ENCODE measurements at regions not wholly inside any gene's neighbourhood (a gene's known extent, or its start where the extent isn't known, plus 50 kb on each side); places are given as distances from the start of the nearest gene placed in this dataset.

GRCh38 chr21:20418353-20418752, 579.9 kb upstream of the NCAM2 start:
- TF ChIP-seq EZH2 (IDR thresholded peaks at IDR 0.05; ENCODE audit: insufficient read depth, poor library complexity, severe bottlenecking) (no peak), EZH2phosphoT487 (IDR thresholded peaks at IDR 0.05; ENCODE audit: insufficient read depth, low read depth) (no peak)
- WGBS, 2 experiments (ENCODE audit: low coverage in 1 of 2, low lambda C conversion rate in 2 of 2, missing lambda C conversion rate in 2 of 2): 21 to 24% methylated on average over 6 of the region's 6 CpGs
- no peak overlapping the region for H2AFZ ChIP-seq
- H3K9me2 ChIP-seq (ENCODE audit: insufficient read depth): no peaks in the 10 kb centered on the region
- in situ Hi-C loops (cut with MboI): no loop called here
- no peak for DNase-seq
- H3K4me3 ChIP-seq: no peak overlapping the region
- no peak overlapping the region for H3K9ac ChIP-seq
- H3F3A ChIP-seq (ENCODE audit: insufficient read depth): no peaks in the 10 kb centered on the region
- no peaks in the 10 kb centered on the region for H3K79me2 ChIP-seq (ENCODE audit: insufficient read depth)
- no peaks in the 10 kb centered on the region for H3K4me1 ChIP-seq (ENCODE audit: insufficient read depth)
- H3K36me3 ChIP-seq (ENCODE audit: low read depth): no peaks in the 10 kb centered on the region
- no peaks in the 10 kb centered on the region for H4K20me1 ChIP-seq (ENCODE audit: insufficient read depth)
- no peaks in the 10 kb centered on the region for H3K9me3 ChIP-seq (ENCODE audit: low read depth)
- no peak overlapping the region for H3K4me2 ChIP-seq (ENCODE audit: unreplicated experiment)
- H3K27ac ChIP-seq: no peak overlapping the region
- no peaks in the 10 kb centered on the region for H3K27me3 ChIP-seq (replicated peaks; ENCODE audit: insufficient read depth)

GRCh38 chr21:20419772-20420171, 578.4 kb upstream of the NCAM2 start:
- H3K79me2 ChIP-seq (ENCODE audit: insufficient read depth): no peaks in the 10 kb centered on the region
- H3K4me1 ChIP-seq (ENCODE audit: insufficient read depth): no peaks in the 10 kb centered on the region
- DNase-seq: no peak
- no peaks in the 10 kb centered on the region for H3F3A ChIP-seq (ENCODE audit: insufficient read depth)
- no peak overlapping the region for H3K27ac ChIP-seq
- no peak overlapping the region for H3K9ac ChIP-seq
- TF ChIP-seq EZH2phosphoT487 (IDR thresholded peaks at IDR 0.05; ENCODE audit: insufficient read depth, low read depth) (no peak), EZH2 (IDR thresholded peaks at IDR 0.05; ENCODE audit: insufficient read depth, poor library complexity, severe bottlenecking) (no peak)
- no peaks in the 10 kb centered on the region for H3K9me3 ChIP-seq (ENCODE audit: low read depth)
- H3K4me3 ChIP-seq: no peak overlapping the region
- no peak overlapping the region for H2AFZ ChIP-seq
- no peaks in the 10 kb centered on the region for H3K9me2 ChIP-seq (ENCODE audit: insufficient read depth)
- no peaks in the 10 kb centered on the region for H3K27me3 ChIP-seq (replicated peaks; ENCODE audit: insufficient read depth)
- WGBS, 2 experiments (ENCODE audit: low coverage in 1 of 2, low lambda C conversion rate in 2 of 2, missing lambda C conversion rate in 2 of 2): 2% methylated on average over 2 of the region's 2 CpGs
- H3K4me2 ChIP-seq (ENCODE audit: unreplicated experiment): no peak overlapping the region
- in situ Hi-C loops (cut with MboI): no loop called here
- H4K20me1 ChIP-seq (ENCODE audit: insufficient read depth): no peaks in the 10 kb centered on the region
- H3K36me3 ChIP-seq (ENCODE audit: low read depth): no peaks in the 10 kb centered on the region

GRCh38 chr21:20424943-20425342, 573.3 kb upstream of the NCAM2 start:
- no peaks in the 10 kb centered on the region for H3K4me1 ChIP-seq (ENCODE audit: insufficient read depth)
- H3K9ac ChIP-seq: no peak overlapping the region
- no peaks in the 10 kb centered on the region for H3K9me3 ChIP-seq (ENCODE audit: low read depth)
- H2AFZ ChIP-seq: no peak overlapping the region
- H3K4me3 ChIP-seq: no peak overlapping the region
- no peaks in the 10 kb centered on the region for H3K36me3 ChIP-seq (ENCODE audit: low read depth)
- no peaks in the 10 kb centered on the region for H4K20me1 ChIP-seq (ENCODE audit: insufficient read depth)
- H3K27ac ChIP-seq: no peak overlapping the region
- 29% methylated on average over 7 of the region's 7 CpGs for WGBS, 2 experiments (ENCODE audit: low coverage in 1 of 2, low lambda C conversion rate in 2 of 2, missing lambda C conversion rate in 2 of 2)
- no peak for DNase-seq
- no peaks in the 10 kb centered on the region for H3K9me2 ChIP-seq (ENCODE audit: insufficient read depth)
- no peaks in the 10 kb centered on the region for H3K27me3 ChIP-seq (replicated peaks; ENCODE audit: insufficient read depth)
- in situ Hi-C loops (cut with MboI): no loop called here
- TF ChIP-seq EZH2 (IDR thresholded peaks at IDR 0.05; ENCODE audit: insufficient read depth, poor library complexity, severe bottlenecking): no peak
- no peak for TF ChIP-seq EZH2phosphoT487 (IDR thresholded peaks at IDR 0.05; ENCODE audit: insufficient read depth, low read depth)
- H3K79me2 ChIP-seq (ENCODE audit: insufficient read depth): no peaks in the 10 kb centered on the region
- H3K4me2 ChIP-seq (ENCODE audit: unreplicated experiment): no peak overlapping the region
- H3F3A ChIP-seq (ENCODE audit: insufficient read depth): no peaks in the 10 kb centered on the region

GRCh38 chr21:20425856-20426255, 572.4 kb upstream of the NCAM2 start:
- WGBS, 2 experiments (ENCODE audit: low coverage in 1 of 2, low lambda C conversion rate in 2 of 2, missing lambda C conversion rate in 2 of 2): 39 to 41% methylated on average over 12 of the region's 12 CpGs
- H3K36me3 ChIP-seq (ENCODE audit: low read depth): no peaks in the 10 kb centered on the region
- no peak overlapping the region for H2AFZ ChIP-seq
- H3K27me3 ChIP-seq (replicated peaks; ENCODE audit: insufficient read depth): no peaks in the 10 kb centered on the region
- no peaks in the 10 kb centered on the region for H3F3A ChIP-seq (ENCODE audit: insufficient read depth)
- no peak overlapping the region for H3K4me3 ChIP-seq
- H3K9me2 ChIP-seq (ENCODE audit: insufficient read depth): no peaks in the 10 kb centered on the region
- no peak overlapping the region for H3K4me2 ChIP-seq (ENCODE audit: unreplicated experiment)
- no peaks in the 10 kb centered on the region for H3K9me3 ChIP-seq (ENCODE audit: low read depth)
- no peaks in the 10 kb centered on the region for H4K20me1 ChIP-seq (ENCODE audit: insufficient read depth)
- no peaks in the 10 kb centered on the region for H3K79me2 ChIP-seq (ENCODE audit: insufficient read depth)
- in situ Hi-C loops (cut with MboI): no loop called here
- H3K9ac ChIP-seq: no peak overlapping the region
- TF ChIP-seq EZH2phosphoT487 (IDR thresholded peaks at IDR 0.05; ENCODE audit: insufficient read depth, low read depth): no peak
- no peak for TF ChIP-seq EZH2 (IDR thresholded peaks at IDR 0.05; ENCODE audit: insufficient read depth, poor library complexity, severe bottlenecking)
- H3K27ac ChIP-seq: no peak overlapping the region
- DNase-seq: no peak
- no peaks in the 10 kb centered on the region for H3K4me1 ChIP-seq (ENCODE audit: insufficient read depth)

GRCh38 chr21:20440338-20440737, 557.9 kb upstream of the NCAM2 start:
- Histone ChIP-seq H3K79me2 (ENCODE audit: insufficient read depth) (no peaks in the 10 kb centered on the region), H4K20me1 (ENCODE audit: insufficient read depth) (no peaks in the 10 kb centered on the region), H3K27ac (no peak overlapping the region), H3K9ac (no peak overlapping the region), H2AFZ (no peak overlapping the region), H3K4me3 (no peak overlapping the region), H3K36me3 (ENCODE audit: low read depth) (no peaks in the 10 kb centered on the region), H3K4me1 (ENCODE audit: insufficient read depth) (no peaks in the 10 kb centered on the region), H3K9me3 (ENCODE audit: low read depth) (no peaks in the 10 kb centered on the region), H3K27me3 (replicated peaks; ENCODE audit: insufficient read depth) (no peaks in the 10 kb centered on the region), H3K9me2 (ENCODE audit: insufficient read depth) (no peaks in the 10 kb centered on the region), H3F3A (ENCODE audit: insufficient read depth) (no peaks in the 10 kb centered on the region), H3K4me2 (ENCODE audit: unreplicated experiment) (no peak overlapping the region)
- TF ChIP-seq EZH2 (IDR thresholded peaks at IDR 0.05; ENCODE audit: insufficient read depth, poor library complexity, severe bottlenecking) (no peak), EZH2phosphoT487 (IDR thresholded peaks at IDR 0.05; ENCODE audit: insufficient read depth, low read depth) (no peak)
- DNase-seq: no peak
- 13 to 15% methylated on average over 5 of the region's 5 CpGs for WGBS, 2 experiments (ENCODE audit: low coverage in 1 of 2, low lambda C conversion rate in 2 of 2, missing lambda C conversion rate in 2 of 2)
- in situ Hi-C loops (cut with MboI): no loop called here
